Eye (tissue), 1 donor: ENCODE measurements at regions not wholly inside any gene's neighbourhood (a gene's known extent, or its start where the extent isn't known, plus 50 kb on each side); places are given as distances from the start of the nearest gene placed in this dataset.

ENCODE experiments used
- DNase-seq: peaks from one replicate; pipeline ENCODE4 v3.0.0-alpha.2; 2015

- no peak for DNase-seq
These were observed 197.0 kb upstream of the CADM1 start for GRCh38 chr11:115700981-115701875.

- DNase-seq = no peak
These were observed 196.3 kb upstream of the CADM1 start for GRCh38 chr11:115700496-115700895.

GRCh38 chr11:115699733-115700132, 195.5 kb upstream of the CADM1 start:
- DNase-seq = peak; percentile 78

- DNase-seq = no peak
These were observed 195.1 kb upstream of the CADM1 start for GRCh38 chr11:115699326-115699725.

GRCh38 chr11:115698243-115698642, 194.0 kb upstream of the CADM1 start:
- no peak for DNase-seq

GRCh38 chr11:115696563-115696962, 192.3 kb upstream of the CADM1 start:
- DNase-seq = no peak

- no peak for DNase-seq
These were observed 191.6 kb upstream of the CADM1 start for GRCh38 chr11:115695677-115696364.

GRCh38 chr11:115693002-115693401, 188.8 kb upstream of the CADM1 start:
- DNase-seq = no peak

GRCh38 chr11:115691030-115691429, 186.8 kb upstream of the CADM1 start:
- DNase-seq = no peak

- no peak for DNase-seq
These were observed 183.7 kb upstream of the CADM1 start for GRCh38 chr11:115687934-115688333.

GRCh38 chr11:115684699-115685098, 180.5 kb upstream of the CADM1 start:
- DNase-seq = no peak

- no peak for DNase-seq
These were observed 179.9 kb upstream of the CADM1 start for GRCh38 chr11:115684135-115684534.

GRCh38 chr11:115682888-115683287, 178.7 kb upstream of the CADM1 start:
- DNase-seq = no peak

GRCh38 chr11:115682101-115682500, 177.9 kb upstream of the CADM1 start:
- DNase-seq = no peak

- DNase-seq = no peak
These were observed 175.7 kb upstream of the CADM1 start for GRCh38 chr11:115679945-115680344.

- DNase-seq = peak; percentile 23
These were observed 174.7 kb upstream of the CADM1 start for GRCh38 chr11:115678942-115679341.

GRCh38 chr11:115677190-115677589, 173.0 kb upstream of the CADM1 start:
- DNase-seq = peak; percentile 17

- no peak for DNase-seq
These were observed 172.6 kb upstream of the CADM1 start for GRCh38 chr11:115676768-115677167.

- peak; percentile 62 for DNase-seq
These were observed 172.0 kb upstream of the CADM1 start for GRCh38 chr11:115676206-115676605.

- peak; percentile 14 for DNase-seq
These were observed 170.8 kb upstream of the CADM1 start for GRCh38 chr11:115674937-115675544.

GRCh38 chr11:115674176-115674936, 170.1 kb upstream of the CADM1 start:
- peak; percentile 89 for DNase-seq

GRCh38 chr11:115673720-115674119, 169.5 kb upstream of the CADM1 start:
- no peak for DNase-seq

- DNase-seq = peak; percentile 21
These were observed 168.8 kb upstream of the CADM1 start for GRCh38 chr11:115672999-115673411.
